Renal cortical epithelial cell (primary cell): ENCODE measurements at regions not wholly inside any gene's neighbourhood (a gene's known extent, or its start where the extent isn't known, plus 50 kb on each side); places are given as distances from the start of the nearest gene placed in this dataset.
"Not testable (repeated sequence)": the region's sequence is repeated elsewhere in the genome, so short reads cannot be mapped to it uniquely, and the experiment has no call there.

ENCODE experiments used
- DNase-seq: peaks from one replicate; pipeline ENCODE4 v3.0.0-alpha.2; 2011; ENCODE audit warnings: low read depth

DNA sequence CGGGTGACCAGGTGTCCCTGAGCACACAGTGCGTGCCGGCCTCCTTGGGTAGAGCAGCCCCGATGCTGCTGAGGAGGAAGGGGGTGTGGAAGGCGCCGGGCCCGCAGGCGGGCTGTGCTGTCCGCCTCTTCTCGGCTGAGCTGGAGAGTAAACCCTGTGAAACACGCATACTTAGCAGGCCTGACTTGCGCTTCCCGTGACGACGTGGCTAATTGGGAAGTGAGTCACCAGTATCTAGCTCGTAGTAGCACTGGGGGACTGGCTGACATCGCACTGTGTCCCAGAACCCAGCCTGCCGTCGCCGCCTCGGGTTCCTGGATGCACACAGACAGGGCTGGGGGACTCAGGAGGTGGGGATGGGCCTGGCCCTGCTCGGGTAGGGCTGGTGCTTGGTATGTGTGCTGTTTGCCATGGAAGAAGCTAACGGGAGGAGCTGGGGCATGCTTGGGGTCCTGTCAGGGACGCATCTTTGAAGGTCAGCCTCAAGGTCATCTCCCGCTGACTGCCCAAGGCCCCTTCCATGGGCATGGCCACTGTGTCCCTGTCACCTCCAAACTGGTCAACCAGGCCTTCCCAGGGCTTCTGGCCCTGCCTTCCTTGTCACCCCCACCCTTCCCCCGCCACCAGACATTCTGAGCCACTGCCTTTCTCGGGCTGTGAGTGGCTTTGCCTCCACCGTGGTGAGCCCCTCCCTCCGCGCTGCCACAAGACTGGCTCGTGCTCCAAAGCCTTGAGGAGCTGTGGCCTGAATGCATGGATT is 1327.0 kb downstream of the BRD1 start:
- no peak for DNase-seq

DNA sequence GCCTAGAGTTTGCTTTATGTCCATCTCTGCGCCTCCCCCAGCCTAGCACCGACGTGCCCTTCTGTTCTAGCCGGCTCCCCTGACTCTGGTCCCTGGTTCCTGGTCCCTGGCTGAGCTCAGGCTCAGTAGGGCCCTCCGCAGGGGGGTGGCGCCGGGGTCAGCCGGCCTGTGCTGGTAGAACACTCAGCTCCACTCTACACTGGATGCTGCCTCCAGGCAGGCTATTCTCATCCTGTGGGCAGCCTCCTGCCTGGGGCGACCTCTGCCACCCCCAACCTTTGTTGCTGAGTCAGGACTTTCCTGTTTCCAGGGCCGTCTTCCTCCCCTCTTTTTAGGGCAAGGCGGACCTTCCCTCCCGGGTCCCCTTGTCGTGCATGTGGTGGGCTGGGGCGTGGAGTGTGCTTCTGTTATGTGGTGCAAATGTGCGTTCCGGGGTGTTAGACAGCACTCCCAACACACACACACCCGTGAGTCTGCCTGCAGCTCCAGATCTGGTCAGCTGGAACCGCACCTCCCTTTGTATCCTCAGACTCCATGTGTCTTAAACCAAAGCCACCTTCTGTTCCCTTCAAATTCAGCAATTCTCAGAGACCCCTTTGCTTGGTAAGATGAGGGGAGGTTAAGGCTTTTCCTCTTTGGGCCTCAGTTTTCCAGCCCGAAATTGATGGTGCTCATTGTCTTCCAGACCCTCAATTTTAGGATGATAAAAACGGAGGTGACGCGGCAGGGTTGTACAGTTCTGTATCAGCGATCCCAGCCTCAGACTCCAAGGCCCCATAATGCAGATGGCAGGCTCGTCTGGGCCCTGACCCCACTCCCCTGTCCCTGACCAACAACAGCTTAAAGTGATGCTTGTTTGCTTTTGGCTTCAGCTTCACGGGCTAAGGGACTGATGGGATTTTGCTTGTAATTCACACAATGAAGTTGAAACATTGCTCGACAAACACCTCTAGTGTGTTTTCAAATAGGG is 1327.9 kb downstream of the BRD1 start:
- no peak for DNase-seq

DNA sequence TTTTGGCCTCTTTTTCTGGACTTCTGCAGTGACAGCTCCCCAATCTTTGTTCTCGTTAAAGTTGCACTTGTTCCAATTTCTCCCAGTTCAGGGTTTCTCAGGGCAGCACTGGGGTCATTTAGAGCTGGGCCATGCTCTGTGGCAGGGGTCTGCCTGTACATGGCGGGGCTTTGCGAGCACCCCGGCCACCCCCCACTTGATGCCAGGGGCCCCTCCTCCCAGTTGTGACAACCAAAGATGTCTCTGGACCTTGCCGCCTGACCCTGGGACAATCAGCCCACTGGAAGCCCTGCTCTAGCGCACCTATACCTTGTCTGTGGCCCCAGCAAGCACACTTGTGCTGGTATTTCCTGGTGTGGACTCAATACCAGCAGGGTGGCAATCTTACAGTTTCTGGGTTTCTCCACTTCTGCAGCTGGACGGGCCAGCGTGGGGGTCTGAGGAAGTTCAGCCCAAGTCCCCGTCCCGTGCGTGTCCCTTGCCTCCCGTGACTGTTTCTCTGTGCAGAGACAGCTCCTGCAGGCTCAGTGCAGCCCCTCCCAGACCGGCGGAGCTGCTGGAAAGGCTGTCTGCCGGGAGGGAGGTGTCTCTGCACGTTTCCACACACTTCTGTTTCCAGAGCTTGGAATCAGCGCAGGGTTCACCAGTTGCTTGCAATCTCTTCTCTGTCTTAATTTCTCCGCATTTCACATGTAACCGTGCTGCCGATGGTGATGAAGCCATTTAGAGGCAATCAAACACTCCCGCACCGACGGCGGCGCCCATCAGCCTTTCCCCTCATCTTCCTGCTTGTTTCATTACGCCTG is 1328.9 kb downstream of the BRD1 start:
- no peak for DNase-seq

DNA sequence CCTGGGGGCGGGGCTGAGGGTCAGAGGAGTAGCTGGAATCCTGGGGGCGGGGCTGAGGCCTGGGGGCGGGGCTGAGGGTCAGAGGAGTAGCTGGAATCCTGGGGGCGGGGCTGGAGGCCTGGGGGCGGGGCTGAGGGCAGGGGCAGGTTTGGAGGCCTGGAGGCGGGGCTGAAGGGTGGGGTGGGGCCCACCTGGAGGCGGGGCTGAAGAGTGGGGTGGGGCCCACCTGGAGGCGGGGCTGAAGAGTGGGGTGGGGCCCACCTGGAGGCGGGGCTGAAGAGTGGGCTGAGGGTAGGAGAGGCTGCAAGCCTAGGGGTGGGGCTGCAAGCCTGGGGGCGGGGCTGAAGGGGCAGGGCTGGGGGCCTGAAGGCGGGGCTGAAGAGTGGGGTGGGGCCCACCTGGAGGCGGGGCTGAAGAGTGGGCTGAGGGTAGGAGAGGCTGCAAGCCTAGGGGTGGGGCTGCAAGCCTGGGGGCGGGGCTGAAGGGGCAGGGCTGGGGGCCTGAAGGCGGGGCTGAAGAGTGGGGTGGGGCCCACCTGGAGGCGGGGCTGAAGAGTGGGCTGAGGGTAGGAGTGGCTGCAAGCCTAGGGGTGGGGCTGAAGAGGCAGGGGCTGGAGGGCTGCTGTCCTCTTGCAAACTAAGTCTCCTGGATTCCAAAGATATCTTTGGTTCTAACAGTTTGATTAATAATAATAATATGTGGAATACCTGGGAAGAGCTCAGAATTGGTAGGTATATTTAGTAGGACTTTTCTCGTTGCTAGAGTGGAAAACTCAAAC is 1329.7 kb downstream of the BRD1 start:
- not testable (repeated sequence) for DNase-seq

DNA sequence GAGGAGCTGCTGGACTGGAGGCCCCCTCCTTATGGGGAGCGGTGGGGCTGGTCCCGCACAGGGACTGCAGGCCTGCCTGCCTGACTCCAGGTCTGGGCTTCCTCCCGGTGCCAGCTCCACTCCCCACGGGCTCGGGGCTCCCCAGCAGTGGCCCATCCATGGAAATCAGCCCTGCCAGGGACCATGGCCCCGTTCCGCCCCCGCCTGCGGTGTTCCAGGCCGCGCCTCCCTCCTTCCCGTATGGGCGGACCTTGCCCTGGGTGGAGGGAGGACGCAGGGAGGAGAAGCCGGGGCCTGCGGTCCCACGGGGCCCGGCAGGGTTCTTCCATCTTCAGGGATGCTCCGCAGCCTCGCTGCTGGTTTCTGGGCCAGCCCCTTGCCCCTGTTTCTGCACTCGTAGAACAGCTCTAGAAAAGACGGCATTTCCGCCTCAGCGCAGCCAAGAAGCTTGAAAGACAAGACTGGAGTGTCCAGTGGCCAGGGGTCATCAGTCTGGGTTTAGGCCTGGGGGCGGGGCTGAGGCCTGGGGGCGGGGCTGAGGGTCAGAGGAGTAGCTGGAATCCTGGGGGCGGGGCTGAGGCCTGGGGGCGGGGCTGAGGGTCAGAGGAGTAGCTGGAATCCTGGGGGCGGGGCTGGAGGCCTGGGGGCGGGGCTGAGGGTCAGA is 1330.6 kb downstream of the BRD1 start:
- no peak for DNase-seq

DNA sequence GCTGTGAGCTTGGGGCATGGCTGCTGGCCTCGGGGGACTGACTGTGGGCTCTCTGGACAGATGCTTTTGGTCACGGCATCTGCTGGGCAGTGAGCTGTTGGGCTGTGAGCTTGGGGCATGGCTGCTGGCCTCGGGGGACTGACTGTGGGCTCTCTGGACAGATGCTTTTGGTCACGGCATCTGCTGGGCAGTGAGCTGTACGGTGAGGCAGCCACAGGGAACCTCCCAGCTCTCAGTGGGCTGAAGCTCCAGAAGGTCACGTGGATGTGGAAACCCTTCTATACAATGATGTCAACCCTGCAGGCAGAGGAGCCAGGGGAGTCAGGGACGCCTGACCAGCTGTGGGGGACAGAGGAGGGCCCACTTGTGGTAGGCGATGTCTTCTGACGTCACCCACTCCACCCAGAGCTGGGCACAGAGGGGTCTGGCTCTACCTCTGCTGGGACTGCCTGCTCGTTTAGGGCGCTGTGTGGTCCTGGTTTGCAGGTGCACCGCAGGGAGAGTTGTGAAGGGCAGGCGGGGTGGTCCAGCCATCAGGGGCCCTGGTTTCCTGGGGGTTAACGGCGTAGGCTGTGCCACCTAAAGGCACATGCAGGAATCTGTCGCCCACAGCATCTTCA is 1331.3 kb downstream of the BRD1 start:
- DNase-seq = no peak

DNA sequence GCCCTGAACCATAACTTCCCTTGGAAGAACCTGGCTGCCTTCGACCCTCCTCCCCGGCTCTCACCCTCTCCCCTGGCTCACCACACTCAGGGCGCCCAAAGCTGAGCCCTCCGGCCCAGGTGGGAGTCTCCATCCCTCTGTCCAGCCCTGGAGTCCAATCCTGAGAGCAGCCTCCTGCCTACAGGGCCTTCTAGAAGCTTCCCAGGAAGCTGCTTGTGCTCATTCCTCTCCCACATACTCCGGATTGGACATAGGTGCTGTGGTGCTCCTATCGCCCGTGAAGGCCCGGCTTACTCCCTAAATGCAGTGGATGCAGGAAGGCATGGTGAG is 1332.0 kb downstream of the BRD1 start:
- DNase-seq = no peak

DNA sequence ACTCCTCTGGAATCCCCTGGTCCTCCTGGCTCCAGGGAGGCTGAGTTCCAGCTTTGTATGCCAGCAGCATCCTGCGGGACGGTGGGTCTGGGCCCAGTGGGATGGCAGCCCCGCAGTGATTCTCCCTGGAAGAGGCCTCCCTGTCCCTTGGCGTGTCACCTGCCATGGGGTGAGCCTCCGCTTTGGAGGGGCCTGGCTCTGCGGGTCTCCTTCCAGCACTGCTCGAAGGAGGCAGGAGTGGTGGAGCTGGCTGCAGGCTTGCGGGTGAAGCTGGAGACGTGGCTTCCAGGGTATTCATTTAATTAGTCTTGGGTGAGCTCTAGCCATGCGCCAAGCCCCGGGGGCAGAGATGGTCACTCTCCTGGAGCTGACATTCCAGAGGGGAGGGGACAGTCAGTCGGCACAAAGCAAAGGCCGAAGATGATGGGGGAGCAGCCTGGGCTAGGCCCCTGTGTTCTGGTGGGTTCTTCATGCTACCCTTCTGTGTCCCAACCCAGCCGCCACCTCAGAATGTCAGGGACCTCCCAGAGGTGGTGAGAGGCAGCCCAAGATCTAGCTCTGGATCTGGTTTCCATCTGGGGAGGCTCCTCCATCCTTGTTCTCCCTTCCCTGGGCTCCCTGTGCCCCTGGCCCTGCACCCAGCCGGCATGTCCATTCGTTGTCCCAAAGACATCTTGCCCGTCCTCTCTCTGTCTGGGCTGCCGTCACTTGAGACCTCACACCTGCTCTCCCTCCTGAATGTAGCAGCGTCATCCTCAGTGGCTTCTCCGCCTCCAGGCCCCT is 1332.5 kb downstream of the BRD1 start:
- DNase-seq = no peak

DNA sequence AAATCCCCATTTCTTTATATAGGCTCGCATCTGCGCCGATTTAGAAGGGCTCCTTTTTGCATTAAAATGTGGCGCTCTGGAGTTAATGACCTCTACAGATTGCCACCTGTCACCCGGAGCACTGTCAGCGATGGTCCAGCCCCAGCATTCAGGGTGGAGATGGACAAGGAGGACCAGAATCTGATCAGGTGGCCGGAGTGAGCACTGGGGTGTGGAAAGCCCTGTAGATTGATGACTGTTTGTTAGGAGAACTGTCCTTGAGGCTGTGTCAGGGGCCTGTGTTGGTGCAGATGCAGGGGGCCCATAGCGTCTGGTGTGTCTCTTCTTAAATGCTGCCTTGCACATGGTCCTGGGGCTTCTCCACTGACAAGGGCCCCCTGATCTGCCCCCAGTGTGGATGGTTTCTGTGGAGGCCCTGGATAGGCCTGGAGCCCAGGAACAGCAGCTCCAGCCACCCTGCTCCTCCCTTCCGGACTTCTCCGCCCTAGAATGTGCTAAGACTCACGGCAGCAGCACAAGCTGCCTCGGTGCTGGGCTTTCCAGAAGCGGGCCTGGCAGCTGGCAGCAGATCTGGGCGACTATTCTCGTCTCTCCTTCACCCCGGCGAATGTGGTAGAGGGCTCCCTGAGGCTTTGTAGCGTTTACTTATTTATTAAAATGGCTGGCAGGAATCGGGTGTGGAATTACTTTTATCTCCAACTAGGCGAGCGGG is 1333.3 kb downstream of the BRD1 start:
- no peak for DNase-seq

DNA sequence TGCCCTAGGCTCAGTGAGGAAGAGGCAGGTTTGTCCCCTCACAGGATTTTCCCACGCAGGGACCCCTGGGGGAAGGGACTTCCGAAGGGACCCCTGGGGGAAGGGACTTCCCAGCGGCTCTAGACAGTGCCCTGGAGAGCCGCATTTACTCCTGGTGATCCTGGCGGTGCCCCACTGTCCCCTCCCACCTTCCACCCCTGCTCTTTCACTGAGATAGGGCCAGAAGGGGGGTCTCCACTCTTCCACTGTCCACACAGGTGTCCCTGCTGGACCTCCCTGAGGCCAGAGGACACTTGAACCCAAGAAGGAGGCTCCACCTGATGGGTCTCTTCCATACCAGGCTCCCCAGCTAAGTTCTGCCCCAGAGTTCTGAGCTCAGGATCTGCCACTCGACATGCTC is 1333.9 kb downstream of the BRD1 start:
- DNase-seq = no peak

DNA sequence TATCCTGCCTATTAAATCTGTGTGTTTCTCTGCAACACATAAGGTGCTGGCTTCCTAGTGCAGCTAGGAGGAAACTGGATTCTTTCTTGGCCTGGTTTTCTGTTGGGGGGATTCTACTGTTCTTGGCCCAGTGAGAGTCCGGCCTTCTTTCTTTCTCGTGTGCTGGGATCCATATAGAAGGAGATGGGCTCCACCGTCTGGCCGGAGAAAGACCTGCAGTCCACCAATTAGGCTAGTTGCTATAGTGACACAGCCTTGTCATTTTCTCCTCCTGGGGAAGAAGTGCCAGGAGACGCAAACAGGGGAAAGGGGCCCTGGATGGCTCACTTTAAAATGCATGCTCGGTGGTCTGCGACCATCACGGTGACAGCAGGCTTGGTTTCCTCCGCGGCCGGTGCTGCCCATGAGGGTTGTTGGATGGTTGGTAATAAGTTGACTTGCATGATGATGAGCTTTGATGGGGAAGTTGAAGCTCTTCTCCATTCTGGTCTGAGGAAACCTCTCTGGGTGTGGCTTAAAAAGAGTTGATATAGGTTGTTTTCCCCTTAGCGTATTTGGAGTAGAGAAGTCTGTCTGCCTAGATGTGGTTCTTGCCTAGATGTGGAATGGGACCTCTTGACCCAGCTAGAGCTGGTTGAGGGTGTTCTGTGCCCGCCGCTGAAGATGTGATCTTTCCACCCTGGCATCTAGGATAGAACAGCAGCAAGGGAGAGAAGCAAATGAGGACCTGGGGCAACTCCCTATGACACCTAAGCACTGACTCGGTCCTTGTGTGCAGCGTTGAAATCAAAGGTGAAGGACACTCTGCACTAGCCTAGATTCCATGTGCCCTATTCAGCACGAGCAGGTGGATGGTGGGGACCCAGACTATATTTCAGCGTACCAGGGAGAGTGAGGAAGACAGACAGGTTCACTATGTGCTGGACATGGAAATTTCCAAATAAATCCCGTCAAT is 1335.0 kb downstream of the BRD1 start:
- DNase-seq = peak; percentile 32

DNA sequence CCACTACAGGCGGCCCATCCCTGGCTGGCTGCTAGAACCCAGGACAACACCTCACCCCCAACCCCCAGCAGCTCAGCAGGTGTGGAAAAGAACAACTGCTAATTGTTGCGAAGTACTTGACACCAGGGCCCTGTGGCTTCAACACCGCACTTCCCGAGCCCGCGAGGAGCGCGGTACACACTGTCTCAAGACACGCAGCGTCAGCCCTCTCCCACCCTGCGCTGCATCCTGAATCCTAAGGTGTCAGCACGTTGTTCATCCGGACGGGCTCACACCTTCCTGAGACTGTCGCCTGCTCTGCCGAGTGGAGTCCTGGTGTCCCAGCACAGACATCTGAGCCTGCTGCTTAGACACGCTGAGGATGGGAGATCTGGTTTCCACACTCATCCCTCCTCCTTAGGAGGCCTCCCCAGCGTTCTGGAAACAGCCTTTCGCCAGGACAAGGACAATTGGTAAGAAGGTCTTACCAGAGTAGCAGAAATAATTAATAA is 1336.2 kb downstream of the BRD1 start:
- DNase-seq = no peak

DNA sequence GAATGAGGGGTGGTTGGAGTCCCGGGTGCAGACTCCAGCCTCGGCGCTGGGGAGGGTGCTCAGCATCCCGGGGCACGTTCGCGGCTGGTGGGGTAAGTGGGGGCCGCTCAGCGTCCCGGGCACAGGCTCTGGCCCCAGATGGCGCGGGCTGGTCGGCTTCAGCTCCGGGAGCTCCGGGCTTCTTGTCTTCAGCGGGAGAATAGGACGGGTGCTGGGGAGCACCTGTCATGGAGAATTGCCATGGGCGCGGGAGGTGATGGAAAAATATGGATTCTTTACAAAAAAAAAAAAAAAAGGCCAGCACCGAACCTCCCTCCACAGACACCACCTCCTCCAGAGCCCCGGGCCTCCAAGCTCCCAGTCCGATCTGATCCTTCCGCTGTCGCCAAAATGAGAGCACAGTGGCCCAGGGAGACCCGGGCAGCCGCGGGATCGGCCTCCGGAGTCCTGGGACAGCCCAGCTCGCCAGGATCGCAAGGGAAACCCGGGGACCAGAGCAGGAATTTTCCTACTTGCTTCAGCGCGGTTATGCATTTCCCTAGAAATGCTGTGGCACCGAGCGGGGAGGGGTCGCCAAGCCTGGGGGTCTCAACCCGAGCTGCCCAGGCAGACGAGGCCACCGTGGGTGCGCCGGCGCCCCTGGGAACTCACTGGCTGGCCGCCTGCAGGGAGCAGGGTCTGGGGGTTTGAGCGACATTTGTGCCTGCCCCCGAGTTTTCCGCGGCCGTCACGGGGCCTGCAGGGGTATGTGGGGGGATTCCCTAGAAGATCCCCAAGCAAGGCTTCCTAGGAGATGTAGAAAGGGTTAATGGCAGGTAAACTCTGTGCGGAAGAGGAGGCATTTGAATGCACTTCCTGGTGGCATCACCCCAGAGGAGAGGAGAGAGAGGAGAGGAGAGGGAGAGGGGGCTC is 1336.9 kb downstream of the BRD1 start:
- no peak for DNase-seq

DNA sequence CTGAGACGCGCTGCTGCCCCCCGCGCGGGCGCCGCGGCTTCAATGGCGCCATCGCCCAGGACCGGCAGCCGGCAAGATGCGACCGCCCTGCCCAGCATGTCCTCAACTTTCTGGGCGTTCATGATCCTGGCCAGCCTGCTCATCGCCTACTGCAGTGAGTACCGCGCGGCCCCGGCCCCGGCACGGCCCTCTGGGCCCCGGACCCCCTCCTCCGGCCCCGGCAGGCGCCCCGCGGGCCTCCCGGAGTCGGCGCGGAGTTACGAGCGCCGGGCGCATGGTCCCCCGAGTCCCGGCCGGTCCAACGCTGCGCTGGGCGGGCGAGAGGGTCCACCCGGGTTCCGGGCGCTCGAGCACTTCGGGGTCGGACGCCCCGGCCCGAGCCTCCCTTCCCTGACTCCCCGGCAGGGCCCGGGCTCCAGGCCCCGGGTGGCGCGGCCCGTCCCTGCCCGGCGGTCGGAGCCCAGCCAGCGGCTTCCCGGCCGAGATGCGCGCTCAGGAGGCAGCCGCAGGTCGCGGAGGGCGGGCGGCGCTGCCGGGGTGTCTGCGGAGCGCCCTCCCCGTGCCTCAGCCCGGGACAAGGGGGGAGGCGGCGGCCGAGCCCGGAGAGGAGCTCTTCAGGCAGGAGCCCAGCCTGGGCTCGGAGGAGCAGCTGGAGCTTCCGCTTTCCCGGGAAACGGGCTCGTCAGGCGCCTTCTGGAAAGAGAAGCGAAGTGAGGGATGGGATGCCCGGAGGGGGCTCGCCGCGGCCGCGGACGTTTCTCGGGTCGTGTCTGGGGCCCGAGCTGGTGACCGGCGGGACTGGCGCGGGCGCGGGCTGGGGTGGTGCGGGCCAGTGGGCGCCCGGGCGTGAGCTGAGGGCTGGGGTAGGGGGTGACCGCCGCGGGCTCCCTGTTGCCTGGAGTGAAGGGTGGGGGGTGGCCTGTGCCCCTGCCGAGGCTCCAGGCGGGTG is 1337.8 kb downstream of the BRD1 start:
- no peak for DNase-seq
